ENCODE measurements at regions not wholly inside any gene's neighbourhood (a gene's known extent, or its start where the extent isn't known, plus 50 kb on each side); places are given as distances from the start of the nearest gene placed in this dataset.

GRCh38 chr3:177770383-177771230, 573.3 kb upstream of the TBL1XR1 start:
- POLR2A ChIA-PET, result no interaction called here
- Histone ChIP-seq H3K9me3 (no peaks in the 10 kb centered on the region), H3K27me3 (replicated peaks; ENCODE audit: control insufficient read depth, insufficient read depth, low read length) (no peaks in the 10 kb centered on the region), H3K36me3 (ENCODE audit: control insufficient read depth, insufficient read depth, low read length) (no peaks in the 10 kb centered on the region), H3K4me3 (ENCODE audit: low read depth, low read length) (no peak overlapping the region), H3K4me1 (no peaks in the 10 kb centered on the region)
- Mint-ChIP-seq H3K4me1 (ENCODE audit: low read depth, unreplicated experiment) (no peaks in the 10 kb centered on the region), H3K9me3 (ENCODE audit: unreplicated experiment) (no peaks in the 10 kb centered on the region), H3K27ac (ENCODE audit: unreplicated experiment) (no peak overlapping the region), H3K36me3 (ENCODE audit: insufficient read depth, unreplicated experiment) (no peaks in the 10 kb centered on the region), H3K4me3 (ENCODE audit: unreplicated experiment) (no peak overlapping the region), H3K27me3 (ENCODE audit: insufficient read depth, unreplicated experiment) (no peaks in the 10 kb centered on the region)
- no peak for DNase-seq
- no TSS peak for BruUV-seq (replicated peaks)
- no peak for TF ChIP-seq CTCF (IDR thresholded peaks at IDR 0.05; ENCODE audit: insufficient read depth in 1 of 2, low read depth in 1 of 2, low read length in 1 of 2, severe bottlenecking in 1 of 2, unreplicated experiment in 1 of 2)
- intact Hi-C loops (cut with micrococcal nuclease; ENCODE audit: unreplicated experiment), result no loop called here
- CTCF ChIA-PET, result no interaction called here

GRCh38 chr3:177771780-177772179, 574.5 kb upstream of the TBL1XR1 start:
- Histone ChIP-seq H3K36me3 (ENCODE audit: control insufficient read depth, insufficient read depth, low read length) (no peaks in the 10 kb centered on the region), H3K4me1 (no peaks in the 10 kb centered on the region), H3K27me3 (replicated peaks; ENCODE audit: control insufficient read depth, insufficient read depth, low read length) (no peaks in the 10 kb centered on the region), H3K4me3 (ENCODE audit: low read depth, low read length) (no peak overlapping the region), H3K9me3 (no peaks in the 10 kb centered on the region)
- DNase-seq, result no peak
- intact Hi-C loops (cut with micrococcal nuclease; ENCODE audit: unreplicated experiment), result no loop called here
- Mint-ChIP-seq H3K27me3 (ENCODE audit: insufficient read depth, unreplicated experiment) (no peaks in the 10 kb centered on the region), H3K4me1 (ENCODE audit: low read depth, unreplicated experiment) (no peaks in the 10 kb centered on the region), H3K4me3 (ENCODE audit: unreplicated experiment) (no peak overlapping the region), H3K27ac (ENCODE audit: unreplicated experiment) (no peak overlapping the region), H3K36me3 (ENCODE audit: insufficient read depth, unreplicated experiment) (no peaks in the 10 kb centered on the region), H3K9me3 (ENCODE audit: unreplicated experiment) (no peaks in the 10 kb centered on the region)
- no TSS peak for BruUV-seq (replicated peaks)
- POLR2A ChIA-PET, result no interaction called here
- no peak for TF ChIP-seq CTCF (IDR thresholded peaks at IDR 0.05; ENCODE audit: insufficient read depth in 1 of 2, low read depth in 1 of 2, low read length in 1 of 2, severe bottlenecking in 1 of 2, unreplicated experiment in 1 of 2)
- CTCF ChIA-PET, result no interaction called here

- intact Hi-C loops (cut with micrococcal nuclease; ENCODE audit: unreplicated experiment), result no loop called here
- H3K36me3 Mint-ChIP-seq (ENCODE audit: insufficient read depth, unreplicated experiment), result no peaks in the 10 kb centered on the region
Observed at GRCh38 chr3:177772908-177773557, 575.8 kb upstream of the TBL1XR1 start.

More at GRCh38 chr3:177772908-177773557, 575.8 kb upstream of the TBL1XR1 start:
- Histone ChIP-seq H3K9me3 (no peaks in the 10 kb centered on the region), H3K36me3 (ENCODE audit: control insufficient read depth, insufficient read depth, low read length) (no peaks in the 10 kb centered on the region), H3K4me1 (no peaks in the 10 kb centered on the region), H3K27me3 (replicated peaks; ENCODE audit: control insufficient read depth, insufficient read depth, low read length) (no peaks in the 10 kb centered on the region), H3K4me3 (ENCODE audit: low read depth, low read length) (no peak overlapping the region)
- Mint-ChIP-seq H3K4me1 (ENCODE audit: low read depth, unreplicated experiment) (no peaks in the 10 kb centered on the region), H3K9me3 (ENCODE audit: unreplicated experiment) (no peaks in the 10 kb centered on the region), H3K27ac (ENCODE audit: unreplicated experiment) (no peak overlapping the region), H3K27me3 (ENCODE audit: insufficient read depth, unreplicated experiment) (no peaks in the 10 kb centered on the region), H3K4me3 (ENCODE audit: unreplicated experiment) (no peak overlapping the region)
- ChIA-PET POLR2A (no interaction called here), CTCF (no interaction called here)
- no peak for DNase-seq
- BruUV-seq (replicated peaks), result no TSS peak
- TF ChIP-seq CTCF (IDR thresholded peaks at IDR 0.05; ENCODE audit: insufficient read depth in 1 of 2, low read depth in 1 of 2, low read length in 1 of 2, severe bottlenecking in 1 of 2, unreplicated experiment in 1 of 2), result no peak

All from Caco-2 (cell line).